Fibroblast of skin of right biceps (primary cell): ENCODE measurements at regions not wholly inside any gene's neighbourhood (a gene's known extent, or its start where the extent isn't known, plus 50 kb on each side); places are given as distances from the start of the nearest gene placed in this dataset.

Experiments
- DNase-seq: peaks from one replicate; pipeline ENCODE4 v3.0.0-alpha.2; 2013

GRCh38 chr1:39109644-39110043 is 83.5 kb downstream of the NDUFS5 start:
- no peak for DNase-seq

DNA sequence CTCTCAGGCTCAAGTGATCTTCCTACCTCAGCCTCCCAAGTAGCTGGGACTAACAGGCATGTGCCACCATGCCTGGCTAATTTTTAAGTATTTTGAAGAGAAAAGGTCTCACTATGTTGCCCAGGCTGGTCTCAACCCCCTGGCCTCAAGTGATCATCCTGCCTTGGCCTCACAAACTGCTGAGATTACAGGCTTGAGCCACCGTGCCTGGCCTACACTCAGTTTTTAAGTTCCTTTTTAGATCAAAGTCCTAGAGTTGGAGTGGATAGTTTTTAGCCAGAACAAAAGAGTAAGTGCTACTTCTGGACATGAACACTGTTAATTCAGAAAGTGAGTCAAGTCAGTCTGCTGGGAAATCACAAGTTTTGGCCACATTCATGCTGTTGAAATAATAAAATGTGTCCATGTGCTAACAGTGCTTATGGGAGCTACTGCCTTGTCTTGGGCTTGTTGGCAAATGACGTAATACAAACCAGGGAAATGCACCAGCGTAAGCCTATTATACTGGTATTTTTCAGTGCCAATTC is 84.2 kb downstream of the NDUFS5 start:
- peak; percentile 79 for DNase-seq

DNA sequence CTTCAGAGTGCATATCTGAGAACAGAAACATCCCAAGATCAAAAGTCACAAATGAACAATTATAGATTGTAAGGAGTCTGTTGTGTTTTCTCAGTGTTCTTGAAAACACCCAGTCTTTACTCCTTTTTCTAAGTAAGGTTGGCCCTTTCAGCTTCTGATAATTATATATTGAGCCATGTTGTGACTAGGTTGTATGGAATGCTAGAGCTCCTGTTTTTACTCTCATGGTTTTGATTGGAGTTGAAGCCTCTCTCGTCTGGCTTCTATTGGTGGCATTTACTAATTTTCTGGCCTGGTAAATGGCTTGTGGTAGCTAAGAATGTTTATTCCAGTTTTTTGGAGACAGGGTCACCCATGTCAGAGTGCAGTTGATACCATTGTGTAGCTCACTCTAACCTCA is 84.7 kb downstream of the NDUFS5 start:
- DNase-seq, result peak; percentile 85

DNA sequence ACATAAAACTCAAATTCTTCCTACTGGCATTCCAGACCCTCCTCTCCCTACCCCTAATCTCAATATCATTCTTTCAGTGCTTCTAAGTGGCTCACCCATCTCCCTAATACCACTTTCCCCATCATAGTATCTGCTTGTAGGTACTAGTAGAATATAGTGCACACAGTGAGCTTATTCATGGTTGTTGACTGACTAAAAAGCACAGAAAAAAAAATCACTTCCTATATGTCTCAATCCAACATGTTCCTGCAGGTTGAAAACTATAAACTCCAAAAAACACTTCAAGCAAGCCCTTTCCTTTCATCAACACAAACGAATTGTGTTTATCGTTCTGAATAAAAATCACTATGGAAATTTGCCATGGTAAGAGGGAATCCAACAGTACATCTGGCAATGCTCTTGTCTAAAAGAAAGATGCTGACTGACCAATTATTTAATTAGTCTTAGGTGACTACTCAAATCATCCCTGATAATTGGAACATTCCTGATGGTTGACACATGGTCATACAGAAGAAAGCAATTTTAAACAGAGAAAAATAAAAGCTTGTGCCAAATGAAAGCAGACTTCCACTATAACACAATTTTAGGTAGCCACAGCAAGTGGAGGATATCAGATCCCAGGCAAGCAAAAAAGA is 87.1 kb downstream of the NDUFS5 start:
- no peak for DNase-seq

DNA sequence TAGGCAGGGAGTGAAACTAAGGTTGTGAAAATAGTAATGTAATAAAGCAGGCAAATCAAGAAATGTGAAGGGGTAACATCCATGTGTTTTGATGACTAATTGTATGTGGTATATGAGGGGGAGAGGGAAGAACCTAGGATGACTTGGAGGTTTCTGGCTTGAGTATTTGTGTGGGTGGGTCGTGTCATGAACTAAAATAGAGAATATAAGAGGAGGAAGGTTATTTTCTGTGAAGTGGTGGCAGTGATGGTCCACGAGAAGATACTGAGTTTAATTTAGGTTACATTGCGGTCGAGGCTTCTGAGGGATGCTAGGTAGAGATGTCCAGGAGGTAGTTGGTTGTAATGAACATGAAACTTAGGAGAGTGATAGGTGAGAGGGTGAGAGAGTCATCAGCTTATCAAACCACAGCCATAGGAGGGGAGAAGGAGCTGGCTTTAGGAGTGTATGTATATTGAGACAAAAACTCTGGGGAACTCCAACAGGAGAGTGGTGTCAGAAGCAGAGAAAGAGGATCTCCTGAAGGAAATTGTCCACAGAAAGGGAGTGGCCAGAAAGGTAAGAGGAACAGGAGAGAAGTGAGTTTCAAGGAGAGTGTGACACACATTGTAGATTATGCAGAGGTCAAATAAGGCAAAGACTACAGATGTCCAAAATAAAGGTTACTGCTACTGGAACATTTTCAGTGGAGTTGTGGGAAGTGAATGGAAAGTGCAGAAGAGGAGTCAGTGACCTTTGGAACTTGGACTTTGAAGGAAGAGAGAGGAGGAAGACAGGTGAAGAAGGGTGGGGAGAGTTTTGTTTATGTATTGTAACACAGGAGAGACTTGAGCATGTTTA is 89.0 kb upstream of the MACF1 start:
- DNase-seq, result peak; percentile 77

GRCh38 chr1:39116116-39116607 is 88.3 kb upstream of the MACF1 start:
- DNase-seq, result no peak

DNA sequence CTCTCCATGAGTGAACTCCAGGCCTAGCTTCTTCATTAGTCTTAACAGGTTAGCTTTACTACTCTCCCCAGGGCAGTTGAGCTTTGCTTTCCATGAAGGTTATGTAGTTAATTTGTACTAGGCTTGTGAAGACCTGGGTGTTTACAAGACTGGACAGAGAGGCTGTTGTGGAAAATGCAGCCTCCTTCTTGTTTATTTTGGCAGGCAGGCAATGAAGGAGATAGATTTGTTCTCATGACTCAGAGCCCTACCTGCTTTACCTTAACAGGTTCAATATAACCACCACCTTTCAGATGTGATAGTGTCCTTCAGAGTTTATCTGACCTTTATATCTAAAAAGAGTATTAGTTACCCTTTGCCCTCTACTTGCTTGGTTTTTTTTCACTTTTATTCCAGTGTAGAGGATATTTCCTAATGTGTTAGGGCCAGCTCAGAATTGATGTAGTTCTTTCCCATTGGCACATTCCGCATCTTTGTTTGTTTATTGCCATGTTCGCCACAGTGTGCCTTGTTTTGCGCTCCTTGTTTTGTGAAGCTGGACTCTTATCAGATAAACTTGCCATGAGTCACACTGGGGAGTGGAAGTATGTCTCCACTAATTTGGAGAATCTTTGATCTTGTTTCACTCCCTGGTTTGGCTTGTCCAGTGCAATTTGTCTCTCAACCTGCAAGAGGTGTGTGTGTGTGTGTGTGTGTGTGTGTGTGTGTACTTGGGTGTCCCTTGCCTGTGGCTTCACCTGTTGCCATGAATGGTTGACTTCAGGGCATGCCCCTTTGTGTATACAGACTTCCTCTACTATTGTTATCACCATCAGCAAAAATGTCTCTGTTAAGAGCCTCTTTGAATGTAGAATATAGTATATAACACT is 87.4 kb upstream of the MACF1 start:
- peak; percentile 19 for DNase-seq

DNA sequence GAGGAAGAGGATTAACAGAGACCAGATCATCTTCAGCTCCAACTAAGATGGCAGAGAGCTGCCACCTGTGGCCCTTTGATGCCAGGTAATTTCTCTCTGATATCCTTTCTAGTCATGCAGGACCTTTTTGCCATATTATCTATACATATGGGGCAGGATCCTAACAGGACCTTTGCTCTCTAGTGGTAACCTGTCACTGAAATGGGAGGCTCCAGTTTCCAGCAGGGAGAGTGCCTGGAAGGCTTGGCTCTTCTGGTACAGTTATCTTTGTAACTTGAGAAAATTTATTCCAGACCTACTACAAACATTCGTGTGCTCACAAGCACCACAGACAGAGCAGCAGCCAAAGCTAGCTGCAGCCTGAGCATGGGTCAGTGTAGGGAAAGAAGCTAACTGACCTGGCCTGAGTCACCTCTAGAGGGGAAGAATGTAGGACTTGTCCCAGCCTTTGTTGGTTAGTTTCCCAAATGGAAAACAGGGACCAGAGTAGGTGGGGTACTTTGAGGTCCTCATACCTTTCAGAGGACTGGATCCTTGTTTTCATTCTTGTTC is 86.5 kb upstream of the MACF1 start:
- no peak for DNase-seq

GRCh38 chr1:39122056-39122455 is 82.4 kb upstream of the MACF1 start:
- DNase-seq, result no peak

GRCh38 chr1:39124282-39124681 is 80.2 kb upstream of the MACF1 start:
- DNase-seq, result no peak

DNA sequence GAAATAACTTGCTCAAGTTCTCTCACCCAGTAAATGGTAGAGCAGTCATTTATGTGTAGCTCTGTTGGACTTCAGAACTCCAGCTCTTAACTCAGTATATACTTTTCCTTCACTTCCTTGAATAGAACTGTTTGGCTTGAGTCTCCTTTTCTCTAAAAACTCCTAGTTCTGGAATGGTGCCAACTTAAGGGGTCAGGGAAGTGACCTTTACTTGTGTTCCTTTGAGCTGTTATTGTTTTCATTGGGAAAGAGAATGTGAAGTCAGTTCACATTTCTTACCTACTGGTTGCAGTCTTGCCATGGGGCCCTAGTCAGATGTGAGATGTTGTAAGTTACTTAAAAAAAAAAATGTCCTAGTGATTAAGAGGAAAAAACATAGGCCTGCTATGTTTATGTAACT is 77.0 kb upstream of the MACF1 start:
- DNase-seq, result no peak

DNA sequence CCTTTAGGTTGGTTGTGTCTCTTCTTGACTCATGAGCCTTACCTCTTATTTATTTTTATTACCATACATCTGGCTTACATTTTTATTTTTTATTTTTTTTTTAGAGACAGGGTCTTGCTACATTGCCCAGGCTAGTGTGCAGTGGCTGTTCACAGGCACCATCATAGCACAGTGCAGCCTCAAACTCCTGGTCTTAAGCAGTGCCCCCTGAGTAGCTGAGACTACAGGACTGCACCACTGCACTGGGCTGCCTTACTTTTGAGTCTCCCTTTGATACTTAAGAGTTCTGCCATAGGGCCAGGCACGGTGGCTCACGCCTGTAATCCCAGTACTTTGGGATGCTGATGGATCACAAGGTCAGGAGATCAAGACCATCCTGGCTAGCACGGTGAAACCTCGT is 76.4 kb upstream of the MACF1 start:
- DNase-seq, result no peak

DNA sequence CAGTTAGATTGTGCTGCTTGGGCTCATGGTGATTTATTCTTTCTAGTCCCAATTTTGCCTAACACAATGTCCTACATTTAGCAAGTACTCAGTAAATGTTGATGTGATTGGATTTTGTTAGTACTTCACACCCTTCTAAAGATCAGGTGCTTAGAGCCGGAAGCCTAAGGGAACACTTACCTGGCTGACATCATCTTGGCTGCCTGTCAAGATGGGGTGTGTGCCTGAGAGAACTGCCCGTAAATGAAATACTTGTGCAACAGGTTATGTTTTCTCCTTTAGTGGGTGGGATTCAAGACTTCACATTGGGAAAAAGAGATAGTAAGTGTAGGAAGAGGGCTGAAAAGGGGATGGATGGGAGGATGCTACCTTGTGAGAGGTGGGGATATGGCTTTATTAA is 75.5 kb upstream of the MACF1 start:
- DNase-seq, result no peak

GRCh38 chr1:39129514-39129913 is 75.0 kb upstream of the MACF1 start:
- peak; percentile 40 for DNase-seq

DNA sequence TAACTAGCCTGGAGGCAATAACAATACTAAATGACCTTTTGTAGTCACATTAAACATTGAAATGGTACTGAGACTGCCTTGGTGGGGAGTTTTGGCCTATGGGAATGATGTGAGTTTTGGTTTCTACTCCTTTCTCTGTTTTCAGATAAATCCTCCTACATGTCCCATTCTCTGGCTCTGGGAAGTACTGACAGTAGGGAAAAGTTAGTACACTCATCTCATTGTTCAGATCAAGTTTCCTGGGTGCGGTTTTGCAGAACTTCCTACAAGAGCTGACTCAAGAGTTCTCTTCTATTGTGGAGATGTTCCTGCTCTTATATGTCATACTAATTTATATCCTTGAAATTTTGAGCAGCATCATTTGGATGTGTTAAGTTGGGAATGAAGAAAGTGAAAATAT is 74.2 kb upstream of the MACF1 start:
- peak; percentile 78 for DNase-seq

GRCh38 chr1:39131940-39132339 is 72.6 kb upstream of the MACF1 start:
- DNase-seq, result no peak

- peak; percentile 69 for DNase-seq
Measured at GRCh38 chr1:39132505-39133339, 71.8 kb upstream of the MACF1 start.

- no peak for DNase-seq
Measured at GRCh38 chr1:39133340-39133684, 71.2 kb upstream of the MACF1 start.

GRCh38 chr1:39134768-39135333 is 69.6 kb upstream of the MACF1 start:
- no peak for DNase-seq

DNA sequence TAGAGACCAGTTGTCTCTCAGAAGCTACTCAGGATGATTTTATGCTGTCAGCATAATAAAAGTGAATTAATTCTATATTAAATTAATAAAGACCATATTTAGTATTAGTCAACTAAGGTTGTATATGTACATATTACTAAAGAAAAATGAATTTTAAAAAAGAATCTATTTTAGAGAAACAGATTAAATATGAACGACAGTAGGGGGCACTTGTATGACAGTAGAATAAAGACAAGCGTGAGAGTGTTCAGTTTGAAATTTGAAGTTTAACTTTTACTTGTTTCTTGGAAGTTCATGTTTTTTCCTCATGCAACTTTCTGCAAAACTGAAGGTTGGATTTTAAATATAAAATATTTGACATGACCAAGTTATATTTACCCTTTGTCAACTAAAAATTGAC is 67.9 kb upstream of the MACF1 start:
- DNase-seq, result no peak

GRCh38 chr1:39139723-39140360 is 64.7 kb upstream of the MACF1 start:
- no peak for DNase-seq
